Tibial nerve (tissue), 4 donors: ENCODE measurements at regions not wholly inside any gene's neighbourhood (a gene's known extent, or its start where the extent isn't known, plus 50 kb on each side); places are given as distances from the start of the nearest gene placed in this dataset.

ENCODE experiments used
- CTCF ChIP-seq, 5 experiments: fragments of 200-600 bp in 3 of 5; fragments of 450-650 bp in 2 of 5; sonication (generic) in 3 of 5; IDR thresholded peaks; one replicate each; pipeline ENCODE4 v1.5.1; 2016 to 2019; ENCODE audit warnings: antibody characterized with exemption in 5 of 5, mild to moderate bottlenecking in 3 of 5, moderate library complexity in 2 of 5
- EP300 ChIP-seq, 2 donors: sonication (generic); formaldehyde crosslinking; IDR thresholded peaks; one replicate each; pipeline ENCODE4 v1.6.1; 2017; ENCODE audit warnings: antibody characterized with exemption in 2 of 2, mild to moderate bottlenecking in 1 of 2
- POLR2A ChIP-seq, 2 donors: fragments of 450-650 bp; IDR thresholded peaks; one replicate each; pipeline ENCODE4 v1.6.1; 2017; ENCODE audit warnings: antibody characterized with exemption in 2 of 2, mild to moderate bottlenecking in 2 of 2, moderate library complexity in 2 of 2

GRCh38 chr2:105977807-105978206 lies 216.3 kb downstream of the UXS1 start:
- TF ChIP-seq CTCF (IDR thresholded peaks at IDR 0.05) (no peak), EP300 (IDR thresholded peaks at IDR 0.05) (no peak), POLR2A (IDR thresholded peaks at IDR 0.05) (no peak)
